ENCODE measurements at regions not wholly inside any gene's neighbourhood (a gene's known extent, or its start where the extent isn't known, plus 50 kb on each side); places are given as distances from the start of the nearest gene placed in this dataset.
"Not testable (repeated sequence)": the region's sequence is repeated elsewhere in the genome, so short reads cannot be mapped to it uniquely, and the experiment has no call there.

GRCh38 chr11:67849766-67850165, 154.1 kb downstream of the UNC93B1 start:
- H2AFZ ChIP-seq (ENCODE audit: insufficient read depth, low read depth, low read length, poor library complexity, severe bottlenecking); H3K27me3 ChIP-seq (ENCODE audit: control insufficient read depth in 2 of 2, insufficient read depth in 2 of 2, low read length in 2 of 2); H3K4me1 ChIP-seq (ENCODE audit: control insufficient read depth in 1 of 2, insufficient read depth in 2 of 2, low read length in 2 of 2); H3K9ac ChIP-seq (ENCODE audit: insufficient read depth, low read length, poor library complexity, severe bottlenecking); H3K79me2 ChIP-seq (ENCODE audit: insufficient read depth, low read length); H3K4me3 Mint-ChIP-seq; intact Hi-C loops (cut with micrococcal nuclease); H3K4me1 Mint-ChIP-seq; H3K4me3 ChIP-seq (replicated peaks in 1 of 3; ENCODE audit: low read depth in 2 of 3, low read length in 3 of 3); DNase-seq; H3K36me3 Mint-ChIP-seq; H3K4me2 ChIP-seq (replicated peaks; ENCODE audit: extremely low read depth, low read length, poor library complexity, severe bottlenecking); H3K27ac Mint-ChIP-seq; H3K36me3 ChIP-seq (replicated peaks in 1 of 2; ENCODE audit: control insufficient read depth in 1 of 2, insufficient read depth in 2 of 2, low read length in 2 of 2); H4K20me1 ChIP-seq (ENCODE audit: insufficient read depth, low read length); H3K9me3 ChIP-seq (replicated peaks in 1 of 2; ENCODE audit: control insufficient read depth in 1 of 2, insufficient read depth in 1 of 2, low read length in 2 of 2); H3K9me3 Mint-ChIP-seq; H3K27ac ChIP-seq (ENCODE audit: low read depth in 1 of 2, low read length in 2 of 2): not testable (repeated sequence)
- WGBS (ENCODE audit: insufficient coverage), result 92% methylated on average over 3 of the region's 7 CpGs
- H3K27me3 Mint-ChIP-seq (ENCODE audit: low read depth in 3 of 3), result peaks cover 17 to 33% (median 18%) of the 10 kb centered on the region in 3 donors

DNA sequence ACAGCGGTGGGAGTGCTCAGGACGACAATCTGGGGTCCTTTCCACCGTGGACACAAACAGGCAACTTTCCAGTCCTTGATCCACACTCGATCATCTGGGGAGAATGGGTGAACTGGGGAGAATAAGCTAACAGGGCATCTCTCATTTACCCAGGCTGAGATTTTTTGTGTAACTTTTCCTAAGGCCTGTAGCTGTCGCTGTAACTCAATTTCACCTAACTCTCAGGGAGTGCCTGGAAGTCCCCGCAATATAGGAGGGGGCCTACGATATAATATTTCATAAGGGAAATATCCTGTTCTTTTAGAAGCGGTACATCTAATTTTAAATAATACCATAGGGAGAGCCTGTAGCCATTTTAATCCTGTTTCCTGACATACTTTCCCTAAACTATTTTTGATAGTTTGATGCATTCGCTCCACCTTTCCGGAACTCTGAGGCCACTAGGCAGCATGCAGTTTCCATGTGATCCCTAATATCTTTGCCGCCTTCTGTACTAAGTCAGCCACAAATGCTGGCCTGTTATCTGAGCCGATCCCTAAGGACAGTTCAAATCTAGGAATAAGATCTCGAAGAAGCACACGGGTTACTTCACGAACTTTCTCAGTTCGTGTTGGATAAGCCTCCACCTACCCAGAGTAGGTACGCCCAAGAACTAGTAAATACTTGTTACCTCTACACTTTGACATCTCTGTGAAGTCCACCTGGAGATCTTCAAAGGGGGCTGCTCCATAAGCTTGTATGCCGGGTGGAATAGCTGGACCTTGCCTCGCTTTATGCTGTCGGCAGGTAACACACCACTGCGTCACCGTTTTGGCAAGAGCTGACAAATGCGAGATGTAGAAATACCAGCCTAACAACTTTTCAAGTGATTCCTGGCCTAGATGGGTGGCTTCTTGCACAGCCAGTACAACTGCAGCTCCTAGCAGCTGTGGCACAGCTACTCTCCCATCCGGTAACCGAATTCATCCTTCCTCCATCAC, 155.7 kb downstream of the UNC93B1 start:
- H4K20me1 ChIP-seq (ENCODE audit: insufficient read depth, low read length); H3K27me3 ChIP-seq (ENCODE audit: control insufficient read depth in 2 of 2, insufficient read depth in 2 of 2, low read length in 2 of 2); H3K79me2 ChIP-seq (ENCODE audit: insufficient read depth, low read length); H3K4me1 Mint-ChIP-seq; H3K36me3 Mint-ChIP-seq; H3K27ac Mint-ChIP-seq; DNase-seq; H3K36me3 ChIP-seq (replicated peaks in 1 of 2; ENCODE audit: control insufficient read depth in 1 of 2, insufficient read depth in 2 of 2, low read length in 2 of 2); H2AFZ ChIP-seq (ENCODE audit: insufficient read depth, low read depth, low read length, poor library complexity, severe bottlenecking); H3K4me3 Mint-ChIP-seq; H3K9me3 Mint-ChIP-seq; H3K9me3 ChIP-seq (replicated peaks in 1 of 2; ENCODE audit: control insufficient read depth in 1 of 2, insufficient read depth in 1 of 2, low read length in 2 of 2); H3K9ac ChIP-seq (ENCODE audit: insufficient read depth, low read length, poor library complexity, severe bottlenecking); H3K4me1 ChIP-seq (ENCODE audit: control insufficient read depth in 1 of 2, insufficient read depth in 2 of 2, low read length in 2 of 2); H3K4me3 ChIP-seq (replicated peaks in 1 of 3; ENCODE audit: low read depth in 2 of 3, low read length in 3 of 3); intact Hi-C loops (cut with micrococcal nuclease); H3K4me2 ChIP-seq (replicated peaks; ENCODE audit: extremely low read depth, low read length, poor library complexity, severe bottlenecking); H3K27ac ChIP-seq (ENCODE audit: low read depth in 1 of 2, low read length in 2 of 2): not testable (repeated sequence)
- peaks cover 13 to 29% (median 13%) of the 10 kb centered on the region in 3 donors for H3K27me3 Mint-ChIP-seq (ENCODE audit: low read depth in 3 of 3)
- WGBS (ENCODE audit: insufficient coverage), result 97% methylated on average over 4 of the region's 25 CpGs
- TF ChIP-seq, protein P1, sequence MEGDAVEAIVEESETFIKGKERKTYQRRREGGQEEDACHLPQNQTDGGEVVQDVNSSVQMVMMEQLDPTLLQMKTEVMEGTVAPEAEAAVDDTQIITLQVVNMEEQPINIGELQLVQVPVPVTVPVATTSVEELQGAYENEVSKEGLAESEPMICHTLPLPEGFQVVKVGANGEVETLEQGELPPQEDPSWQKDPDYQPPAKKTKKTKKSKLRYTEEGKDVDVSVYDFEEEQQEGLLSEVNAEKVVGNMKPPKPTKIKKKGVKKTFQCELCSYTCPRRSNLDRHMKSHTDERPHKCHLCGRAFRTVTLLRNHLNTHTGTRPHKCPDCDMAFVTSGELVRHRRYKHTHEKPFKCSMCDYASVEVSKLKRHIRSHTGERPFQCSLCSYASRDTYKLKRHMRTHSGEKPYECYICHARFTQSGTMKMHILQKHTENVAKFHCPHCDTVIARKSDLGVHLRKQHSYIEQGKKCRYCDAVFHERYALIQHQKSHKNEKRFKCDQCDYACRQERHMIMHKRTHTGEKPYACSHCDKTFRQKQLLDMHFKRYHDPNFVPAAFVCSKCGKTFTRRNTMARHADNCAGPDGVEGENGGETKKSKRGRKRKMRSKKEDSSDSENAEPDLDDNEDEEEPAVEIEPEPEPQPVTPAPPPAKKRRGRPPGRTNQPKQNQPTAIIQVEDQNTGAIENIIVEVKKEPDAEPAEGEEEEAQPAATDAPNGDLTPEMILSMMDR (IDR thresholded peaks at IDR 0.05), result peak; percentile 22

DNA sequence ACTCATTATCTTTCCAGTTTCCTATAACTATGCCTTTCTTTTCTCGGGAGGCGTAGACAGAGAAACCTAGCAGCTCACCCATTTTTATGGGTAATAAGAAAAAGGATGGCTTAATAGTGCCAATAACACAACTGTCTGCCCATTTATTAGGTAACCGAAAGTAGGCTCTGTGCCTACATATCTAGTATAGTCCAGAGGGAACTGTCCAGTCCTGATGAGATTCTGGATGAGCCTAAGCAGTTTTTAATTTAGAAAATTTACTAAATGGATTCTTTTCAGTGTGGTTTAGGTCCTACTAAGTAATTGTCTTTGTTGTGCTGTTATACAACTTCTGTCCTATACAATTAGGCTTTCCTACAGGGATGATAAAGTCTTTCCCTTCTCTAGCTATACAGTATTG, 157.6 kb downstream of the UNC93B1 start:
- H3K4me2 ChIP-seq (replicated peaks; ENCODE audit: extremely low read depth, low read length, poor library complexity, severe bottlenecking); H2AFZ ChIP-seq (ENCODE audit: insufficient read depth, low read depth, low read length, poor library complexity, severe bottlenecking); H3K9ac ChIP-seq (ENCODE audit: insufficient read depth, low read length, poor library complexity, severe bottlenecking); H3K36me3 ChIP-seq (replicated peaks in 1 of 2; ENCODE audit: control insufficient read depth in 1 of 2, insufficient read depth in 2 of 2, low read length in 2 of 2); H3K4me3 ChIP-seq (replicated peaks in 1 of 3; ENCODE audit: low read depth in 2 of 3, low read length in 3 of 3); H3K4me1 Mint-ChIP-seq; H3K4me1 ChIP-seq (ENCODE audit: control insufficient read depth in 1 of 2, insufficient read depth in 2 of 2, low read length in 2 of 2); H3K4me3 Mint-ChIP-seq; H3K27me3 ChIP-seq (ENCODE audit: control insufficient read depth in 2 of 2, insufficient read depth in 2 of 2, low read length in 2 of 2); H4K20me1 ChIP-seq (ENCODE audit: insufficient read depth, low read length); H3K36me3 Mint-ChIP-seq; DNase-seq; intact Hi-C loops (cut with micrococcal nuclease); H3K27ac Mint-ChIP-seq; H3K79me2 ChIP-seq (ENCODE audit: insufficient read depth, low read length); H3K9me3 ChIP-seq (replicated peaks in 1 of 2; ENCODE audit: control insufficient read depth in 1 of 2, insufficient read depth in 1 of 2, low read length in 2 of 2); H3K9me3 Mint-ChIP-seq; H3K27ac ChIP-seq (ENCODE audit: low read depth in 1 of 2, low read length in 2 of 2): not testable (repeated sequence)
- peaks cover 13 to 24% (median 18%) of the 10 kb centered on the region in 3 donors for H3K27me3 Mint-ChIP-seq (ENCODE audit: low read depth in 3 of 3)
- WGBS (ENCODE audit: insufficient coverage), result no CpG with 5 or more reads among the region's 3 CpGs

- H3K27me3 Mint-ChIP-seq (ENCODE audit: low read depth in 3 of 3), result peaks cover 11 to 19% (median 16%) of the 10 kb centered on the region in 3 donors
- H4K20me1 ChIP-seq (ENCODE audit: insufficient read depth, low read length); H3K9me3 Mint-ChIP-seq; H3K4me1 Mint-ChIP-seq; H3K4me1 ChIP-seq (ENCODE audit: control insufficient read depth in 1 of 2, insufficient read depth in 2 of 2, low read length in 2 of 2); H3K27ac ChIP-seq (ENCODE audit: low read depth in 1 of 2, low read length in 2 of 2); H3K36me3 Mint-ChIP-seq; H3K9me3 ChIP-seq (replicated peaks in 1 of 2; ENCODE audit: control insufficient read depth in 1 of 2, insufficient read depth in 1 of 2, low read length in 2 of 2); H3K36me3 ChIP-seq (replicated peaks in 1 of 2; ENCODE audit: control insufficient read depth in 1 of 2, insufficient read depth in 2 of 2, low read length in 2 of 2); H3K79me2 ChIP-seq (ENCODE audit: insufficient read depth, low read length); H3K27me3 ChIP-seq (ENCODE audit: control insufficient read depth in 2 of 2, insufficient read depth in 2 of 2, low read length in 2 of 2); DNase-seq; H3K4me2 ChIP-seq (replicated peaks; ENCODE audit: extremely low read depth, low read length, poor library complexity, severe bottlenecking); H3K27ac Mint-ChIP-seq; H3K4me3 ChIP-seq (replicated peaks in 1 of 3; ENCODE audit: low read depth in 2 of 3, low read length in 3 of 3); H3K4me3 Mint-ChIP-seq; H3K9ac ChIP-seq (ENCODE audit: insufficient read depth, low read length, poor library complexity, severe bottlenecking); intact Hi-C loops (cut with micrococcal nuclease); H2AFZ ChIP-seq (ENCODE audit: insufficient read depth, low read depth, low read length, poor library complexity, severe bottlenecking): not testable (repeated sequence)
- no CpG with 5 or more reads among the region's 5 CpGs for WGBS (ENCODE audit: insufficient coverage)
Measured at GRCh38 chr11:67845296-67845695, 158.6 kb downstream of the UNC93B1 start.

All from CD14-positive monocyte (primary cell).